H1 (cell line): ENCODE measurements at regions not wholly inside any gene's neighbourhood (a gene's known extent, or its start where the extent isn't known, plus 50 kb on each side); places are given as distances from the start of the nearest gene placed in this dataset.

Source experiments
- CTCF ChIA-PET: fragments of 300-600 bp; sonication (Branson Sonifier 250); formaldehyde crosslinking; loops from one replicate; lab custom pipeline; 2021; ENCODE audit not compliant: partially characterized antibody; lab: Charles Lee
- POLR2A ChIA-PET: fragments of 300-600 bp; sonication (Branson Sonifier 250); formaldehyde crosslinking; loops from one replicate; lab custom pipeline; 2021; ENCODE audit warnings: inconsistent platforms; ENCODE audit not compliant: partially characterized antibody; lab: Charles Lee
- DNase-seq, 2 experiments: peaks; one replicate each; pipeline versions ENCODE4 v3.0.0 to v3.0.0-alpha.2; 2010 to 2022; ENCODE audit warnings: low spot score in 2 of 2, low read depth in 1 of 2, mixed read lengths in 1 of 2
- FAIRE-seq: peaks from 2 replicates; lab custom pipeline; 2011; peaks lifted over from hg19 to GRCh38; lab: Jason Lieb, UNC
- H2AFZ ChIP-seq: 2 replicates; pipeline ENCODE4 v1.8.1; 2012; ENCODE audit warnings: low read length, inconsistent platforms
- H2AK5ac ChIP-seq: 2 replicates; pipeline ENCODE4 v1.6.1; 2013; ENCODE audit warnings: low read depth, low read length
- H2BK120ac ChIP-seq: replicated peaks from 2 replicates; pipeline ENCODE3; 2013; ENCODE audit warnings: low read depth, low read length, inconsistent platforms
- H2BK12ac ChIP-seq: 2 replicates; pipeline ENCODE4 v1.6.1; 2013; ENCODE audit warnings: low read depth, low read length
- H2BK15ac ChIP-seq: 2 replicates; pipeline ENCODE4 v1.6.1; 2013; ENCODE audit warnings: low read length
- H2BK20ac ChIP-seq: 2 replicates; pipeline ENCODE4 v1.6.1; 2013; ENCODE audit warnings: low read length
- H2BK5ac ChIP-seq: 2 replicates; pipeline ENCODE4 v1.6.1; 2013; ENCODE audit warnings: low read depth, low read length
- H3K14ac ChIP-seq: 2 replicates; pipeline ENCODE4 v1.6.1; 2013; ENCODE audit warnings: inconsistent platforms; ENCODE audit not compliant: insufficient read length
- H3K18ac ChIP-seq: 2 replicates; pipeline ENCODE4 v1.6.1; 2013; ENCODE audit warnings: low read length; ENCODE audit errors: extremely low read depth
- H3K23ac ChIP-seq: 2 replicates; pipeline ENCODE4 v1.6.1; 2013; ENCODE audit warnings: inconsistent platforms; ENCODE audit not compliant: insufficient read length
- H3K23me2 ChIP-seq: 2 replicates; pipeline ENCODE4 v1.6.1; 2013; ENCODE audit warnings: low read depth, low read length
- H3K27ac ChIP-seq: 2 replicates; pipeline ENCODE4 v1.6.1; 2011; ENCODE audit warnings: low read depth, low read length, inconsistent platforms
- H3K27me3 ChIP-seq, 4 experiments: replicated peaks in 1 of 4; 1 replicate in 1 of 4; 2 replicates in 3 of 4; pipeline versions ENCODE4 v1.6.1 to v1.8.1; 2011 to 2013; ENCODE audit warnings: low read length in 3 of 4, mild to moderate bottlenecking in 3 of 4, inconsistent platforms in 2 of 4, mixed read lengths in 2 of 4, moderate library complexity in 1 of 4; ENCODE audit not compliant: control insufficient read depth in 3 of 4, insufficient read depth in 3 of 4; ENCODE audit errors: extremely low read depth in 1 of 4
- H3K36me3 ChIP-seq, 4 experiments: 2 replicates each; pipeline versions ENCODE4 v1.6.1 to v1.8.1; 2011 to 2013; ENCODE audit warnings: mild to moderate bottlenecking in 4 of 4, low read length in 3 of 4, moderate library complexity in 2 of 4, control low read depth in 1 of 4, inconsistent platforms in 1 of 4; ENCODE audit not compliant: insufficient read depth in 4 of 4, control insufficient read depth in 2 of 4
- H3K4ac ChIP-seq: replicated peaks from 2 replicates; pipeline ENCODE3; 2013; ENCODE audit warnings: low read length, low read depth, mixed read lengths, inconsistent platforms; ENCODE audit not compliant: insufficient read length
- H3K4me1 ChIP-seq, 4 experiments: replicated peaks in 1 of 4; 1 replicate in 1 of 4; 2 replicates in 3 of 4; pipeline versions ENCODE4 v1.6.1 to v1.8.1; 2011 to 2013; ENCODE audit warnings: low read length in 3 of 4, inconsistent platforms in 2 of 4, mixed read lengths in 1 of 4; ENCODE audit not compliant: insufficient read depth in 4 of 4, control insufficient read depth in 3 of 4
- H3K4me2 ChIP-seq, 2 experiments: 2 replicates each; pipeline versions ENCODE4 v1.6.1 to v1.8.1; 2011 to 2013; ENCODE audit warnings: low read depth in 2 of 2, low read length in 2 of 2, control low read depth in 1 of 2, inconsistent platforms in 1 of 2, mild to moderate bottlenecking in 1 of 2; ENCODE audit not compliant: insufficient read depth in 1 of 2
- H3K4me3 ChIP-seq, 4 experiments: fragments of 200-600, 300-600 bp in 1 of 4; sonication (generic), shearing (Covaris generic), sonication (Bioruptor Twin) in 1 of 4; 2 replicates each; pipeline versions ENCODE4 v1.5.1 to v1.8.1; 2011 to 2016; ENCODE audit warnings: low read length in 4 of 4, low read depth in 3 of 4, control low read depth in 2 of 4, inconsistent platforms in 2 of 4, mild to moderate bottlenecking in 2 of 4, mixed read lengths in 1 of 4, moderate library complexity in 1 of 4; ENCODE audit not compliant: insufficient read depth in 2 of 4; ENCODE audit errors: extremely low read depth in 1 of 4
- H3K56ac ChIP-seq: replicated peaks from 2 replicates; pipeline ENCODE3; 2013; ENCODE audit warnings: low read depth, mild to moderate bottlenecking, mixed read lengths, low read length, inconsistent platforms; ENCODE audit not compliant: insufficient read length
- H3K79me1 ChIP-seq: 2 replicates; pipeline ENCODE4 v1.6.1; 2013; ENCODE audit warnings: low read depth, low read length, control low read depth
- H3K79me2 ChIP-seq, 2 experiments: 2 replicates each; pipeline versions ENCODE4 v1.6.1 to v1.8.1; 2012 to 2013; ENCODE audit warnings: low read length in 2 of 2, mild to moderate bottlenecking in 2 of 2, inconsistent platforms in 1 of 2; ENCODE audit not compliant: insufficient read depth in 2 of 2, control insufficient read depth in 1 of 2
- H3K9ac ChIP-seq, 4 experiments: replicated peaks in 1 of 4; 1 replicate in 1 of 4; 2 replicates in 3 of 4; pipeline versions ENCODE4 v1.6.1 to v1.8.1; 2011 to 2013; ENCODE audit warnings: low read depth in 3 of 4, low read length in 3 of 4, control low read depth in 2 of 4, mild to moderate bottlenecking in 2 of 4, moderate library complexity in 2 of 4, inconsistent platforms in 1 of 4; ENCODE audit errors: extremely low read depth in 1 of 4
- H3K9me3 ChIP-seq, 2 experiments: 2 replicates each; pipeline versions ENCODE4 v1.6.1 to v1.8.1; 2012 to 2013; ENCODE audit warnings: mild to moderate bottlenecking in 2 of 2, moderate library complexity in 2 of 2, control low read depth in 1 of 2, inconsistent platforms in 1 of 2, low read depth in 1 of 2, low read length in 1 of 2, mixed read lengths in 1 of 2; ENCODE audit not compliant: insufficient read depth in 2 of 2
- H4K20me1 ChIP-seq, 2 experiments: replicated peaks in 1 of 2; 2 replicates each; pipeline versions ENCODE3 to v1.8.1; 2011 to 2013; ENCODE audit warnings: inconsistent platforms in 2 of 2, low read length in 2 of 2, mild to moderate bottlenecking in 1 of 2; ENCODE audit not compliant: insufficient read depth in 2 of 2, control insufficient read depth in 1 of 2
- H4K5ac ChIP-seq: 2 replicates; pipeline ENCODE4 v1.6.1; 2013; ENCODE audit warnings: low read length, low read depth, mixed read lengths, inconsistent platforms; ENCODE audit not compliant: insufficient read length
- H4K8ac ChIP-seq: 2 replicates; pipeline ENCODE4 v1.8.0; 2013; ENCODE audit warnings: mild to moderate bottlenecking, moderate library complexity, low read length, inconsistent platforms; ENCODE audit not compliant: insufficient read depth; ENCODE audit errors: extremely low read depth
- H4K91ac ChIP-seq: replicated peaks from 2 replicates; pipeline ENCODE3; 2013; ENCODE audit warnings: low read length, mixed read lengths, inconsistent platforms; ENCODE audit not compliant: insufficient read length
- ASH2L ChIP-seq: fragments of 200-600, 300-600 bp; sonication (generic); IDR thresholded peaks from one replicate; pipeline ENCODE4 v1.7.1; 2017; ENCODE audit warnings: low read length
- CHD2 ChIP-seq: IDR thresholded peaks from 2 replicates; pipeline ENCODE4 v1.6.1; 2012; ENCODE audit warnings: low read length, improper control_type of control experiment
- EP300 ChIP-seq, 2 experiments: IDR thresholded peaks; 1 replicate in 1 of 2; 2 replicates in 1 of 2; pipeline ENCODE4 v1.6.1; 2011 to 2012; ENCODE audit warnings: low read depth in 2 of 2, low read length in 2 of 2, mild to moderate bottlenecking in 2 of 2, borderline replicate concordance in 1 of 2, inconsistent platforms in 1 of 2, moderate library complexity in 1 of 2
- POU5F1 ChIP-seq: IDR thresholded peaks from 2 replicates; pipeline ENCODE4 v1.6.1; 2011; ENCODE audit warnings: low read depth, mild to moderate bottlenecking, low read length, moderate library complexity
- RAD21 ChIP-seq, 2 experiments: IDR thresholded peaks in 1 of 2; conservative IDR thresholded peaks in 1 of 2; 2 replicates each; pipeline ENCODE4 v1.6.1; 2011; ENCODE audit warnings: low read depth in 2 of 2, low read length in 2 of 2, improper control_type of control experiment in 1 of 2, inconsistent platforms in 1 of 2, mild to moderate bottlenecking in 1 of 2, moderate library complexity in 1 of 2
- RFX5 ChIP-seq: IDR thresholded peaks from 2 replicates; pipeline ENCODE4 v1.6.1; 2011; ENCODE audit warnings: low read depth, low read length, improper control_type of control experiment, borderline replicate concordance
- SIX5 ChIP-seq: IDR thresholded peaks from 2 replicates; pipeline ENCODE4 v1.6.1; 2011; ENCODE audit warnings: mild to moderate bottlenecking, low read depth, low read length
- TAF7 ChIP-seq: optimal IDR thresholded peaks from 2 replicates; pipeline ENCODE3; 2011; ENCODE audit warnings: low read depth, mild to moderate bottlenecking, inconsistent platforms, low read length, moderate library complexity, borderline replicate concordance
- TBP ChIP-seq: IDR thresholded peaks from 2 replicates; pipeline ENCODE4 v1.6.1; 2011; ENCODE audit warnings: low read depth, low read length, improper control_type of control experiment
- TEAD4 ChIP-seq: IDR thresholded peaks from 2 replicates; pipeline ENCODE4 v1.6.1; 2012; ENCODE audit warnings: low read depth, low read length, inconsistent platforms, mixed read lengths
- ZNF274 ChIP-seq: IDR thresholded peaks from 2 replicates; pipeline ENCODE4 v1.7.0; 2012; ENCODE audit warnings: low read length, borderline replicate concordance; ENCODE audit errors: extremely low read depth
- WGBS, 2 experiments: shearing (Covaris generic) in 1 of 2; methylation state at CpG; one replicate each; pipeline versions ENCODE4 v1.1.6 to v1.1.7; 2013 to 2015; ENCODE audit warnings: low lambda C conversion rate in 2 of 2, mixed read lengths in 2 of 2, inconsistent platforms in 1 of 2, low coverage in 1 of 2, missing lambda C conversion rate in 1 of 2; ENCODE audit not compliant: insufficient replicate concordance in 2 of 2, insufficient coverage in 1 of 2, insufficient read length in 1 of 2; ENCODE audit errors: extremely low coverage in 1 of 2, missing lambda C conversion rate in 1 of 2; 5-methylcytosine and 5-hydroxymethylcytosine counted together
- TF ChIP-seq, protein P1 (sequence below): IDR thresholded peaks from 2 replicates; pipeline ENCODE4 v1.6.1; 2012; ENCODE audit warnings: low read length, inconsistent platforms
- TF ChIP-seq, protein P2 (sequence below): IDR thresholded peaks from 2 replicates; pipeline ENCODE4 v1.6.1; 2012; ENCODE audit warnings: inconsistent platforms

DNA sequence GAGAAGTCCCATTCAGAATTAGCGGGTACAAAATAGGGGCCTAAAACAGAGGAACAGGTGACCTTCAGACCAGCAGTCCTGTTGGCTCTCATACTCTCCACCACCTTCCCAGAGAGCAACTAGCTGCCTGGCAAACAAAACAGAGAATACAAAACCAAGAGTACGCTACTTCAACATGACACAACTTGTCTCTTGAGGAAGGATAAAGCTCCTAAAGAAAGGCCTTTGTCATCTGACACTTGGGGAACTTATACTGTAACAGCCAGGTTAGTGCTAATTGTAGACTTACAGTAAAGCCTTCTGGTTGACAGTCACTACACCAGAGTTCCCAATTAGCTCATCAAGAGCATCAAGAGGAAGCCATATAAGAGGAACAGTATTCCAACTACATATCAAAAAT, 282.1 kb upstream of the NT5C1B start:
- no peaks in the 10 kb centered on the region for H3K23me2 ChIP-seq
- no peaks in the 10 kb centered on the region for H3K79me2 ChIP-seq
- no peak overlapping the region for H4K5ac ChIP-seq
- ChIA-PET POLR2A (no interaction called here), CTCF (no interaction called here)
- H2AK5ac ChIP-seq: no peak overlapping the region
- no peak overlapping the region for H3K27ac ChIP-seq
- no peak overlapping the region for H4K8ac ChIP-seq
- DNase-seq: no peak
- H2AFZ ChIP-seq: 0 out of 2 replicates have a peak overlapping the region, but pooled peaks have one; percentile 1
- no peaks in the 10 kb centered on the region for H3K36me3 ChIP-seq
- H3K9ac ChIP-seq: no peak overlapping the region
- no peaks in the 10 kb centered on the region for H3K4me1 ChIP-seq
- H3K4me3 ChIP-seq: no peak overlapping the region
- WGBS, 2 experiments: 86% methylated on average over 2 of the region's 2 CpGs; no CpG with 5 or more reads in 1 of the 2 experiments
- H2BK120ac ChIP-seq: no peak overlapping the region
- no peak overlapping the region for H2BK15ac ChIP-seq
- no peak overlapping the region for H3K18ac ChIP-seq
- H3K23ac ChIP-seq: no peak overlapping the region
- no peak overlapping the region for H2BK20ac ChIP-seq
- FAIRE-seq: no peak
- H4K20me1 ChIP-seq: no peaks in the 10 kb centered on the region
- no peak overlapping the region for H2BK12ac ChIP-seq
- no peaks in the 10 kb centered on the region for H3K27me3 ChIP-seq
- no peak overlapping the region for H3K4ac ChIP-seq
- no peak overlapping the region for H2BK5ac ChIP-seq
- no peak overlapping the region for H3K56ac ChIP-seq
- H3K79me1 ChIP-seq: no peaks in the 10 kb centered on the region
- no peak overlapping the region for H3K4me2 ChIP-seq
- H3K9me3 ChIP-seq: 0 out of 4 replicates have a peak, but pooled peaks cover 0 to 7% of the 10 kb centered on the region in 2 experiments
- H4K91ac ChIP-seq: no peak overlapping the region
- H3K14ac ChIP-seq: no peak overlapping the region
- TF ChIP-seq RFX5 (no peak), ZNF274 (no peak), ASH2L (no peak), SIX5 (no peak), POU5F1 (no peak), EP300 (IDR thresholded peaks at IDR 0.05; ENCODE audit: borderline replicate concordance in 1 of 2, low read depth in 2 of 2, low read length in 2 of 2) (no peak), TAF7 (no peak), TBP (no peak), RAD21 (IDR thresholded peaks at IDR 0.05 in 1 of 2, conservative IDR thresholded peaks at IDR 0.05 in 1 of 2; ENCODE audit: low read depth in 2 of 2, low read length in 2 of 2) (no peak), TEAD4 (no peak), CHD2 (no peak)
- TF ChIP-seq, protein P1, sequence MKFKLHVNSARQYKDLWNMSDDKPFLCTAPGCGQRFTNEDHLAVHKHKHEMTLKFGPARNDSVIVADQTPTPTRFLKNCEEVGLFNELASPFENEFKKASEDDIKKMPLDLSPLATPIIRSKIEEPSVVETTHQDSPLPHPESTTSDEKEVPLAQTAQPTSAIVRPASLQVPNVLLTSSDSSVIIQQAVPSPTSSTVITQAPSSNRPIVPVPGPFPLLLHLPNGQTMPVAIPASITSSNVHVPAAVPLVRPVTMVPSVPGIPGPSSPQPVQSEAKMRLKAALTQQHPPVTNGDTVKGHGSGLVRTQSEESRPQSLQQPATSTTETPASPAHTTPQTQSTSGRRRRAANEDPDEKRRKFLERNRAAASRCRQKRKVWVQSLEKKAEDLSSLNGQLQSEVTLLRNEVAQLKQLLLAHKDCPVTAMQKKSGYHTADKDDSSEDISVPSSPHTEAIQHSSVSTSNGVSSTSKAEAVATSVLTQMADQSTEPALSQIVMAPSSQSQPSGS: no peak
- TF ChIP-seq, protein P2, sequence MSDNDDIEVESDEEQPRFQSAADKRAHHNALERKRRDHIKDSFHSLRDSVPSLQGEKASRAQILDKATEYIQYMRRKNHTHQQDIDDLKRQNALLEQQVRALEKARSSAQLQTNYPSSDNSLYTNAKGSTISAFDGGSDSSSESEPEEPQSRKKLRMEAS: no peak
